ENCODE measurements at regions not wholly inside any gene's neighbourhood (a gene's known extent, or its start where the extent isn't known, plus 50 kb on each side); places are given as distances from the start of the nearest gene placed in this dataset.
"Not testable (repeated sequence)": the region's sequence is repeated elsewhere in the genome, so short reads cannot be mapped to it uniquely, and the experiment has no call there.

DNA sequence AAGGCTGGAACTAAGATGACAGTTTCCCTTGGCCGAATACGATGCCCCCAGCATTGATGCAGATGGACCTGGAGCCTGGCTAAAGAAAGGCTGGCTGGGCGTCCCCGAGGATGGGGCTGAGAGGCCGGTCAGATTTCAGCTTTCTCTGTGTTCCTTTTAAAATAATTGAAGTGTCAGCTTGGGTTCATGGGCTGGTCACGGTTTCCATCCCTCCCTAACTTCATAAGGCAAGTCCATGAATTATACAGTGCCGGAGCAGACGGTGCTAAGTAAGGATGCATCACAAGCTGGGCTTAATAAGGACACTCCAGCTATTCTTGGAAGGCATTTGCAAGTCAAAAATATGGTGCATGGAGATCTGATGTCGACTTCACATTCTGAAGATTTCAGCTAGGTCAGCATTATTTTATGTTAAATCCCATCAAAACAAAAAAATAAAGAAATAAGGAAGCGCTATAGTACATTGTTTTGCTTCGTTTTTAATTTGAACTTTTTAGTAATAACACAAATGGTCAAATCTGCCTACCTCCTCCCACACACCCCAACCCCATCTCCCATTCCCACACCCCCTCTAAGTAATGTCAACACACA lies 220.8 kb downstream of the RPLP1 start:
- Histone ChIP-seq H3K36me3 (no peaks in the 10 kb centered on the region), H3K4me3 (no peak overlapping the region), H3K4me1 (no peaks in the 10 kb centered on the region), H3K27me3 (no peaks in the 10 kb centered on the region), H3K27ac (no peak overlapping the region), H3K9me3 (no peaks in the 10 kb centered on the region)
- intact Hi-C loops (cut with DNase I; ENCODE audit: low total_unique reads) = no loop called here
- DNase-seq (ENCODE audit: low spot score in 2 of 2) = no peak
- no peak for TF ChIP-seq POLR2A (IDR thresholded peaks at IDR 0.05)
- no peak for TF ChIP-seq POLR2AphosphoS5 (IDR thresholded peaks at IDR 0.05)
- TF ChIP-seq, protein P1, sequence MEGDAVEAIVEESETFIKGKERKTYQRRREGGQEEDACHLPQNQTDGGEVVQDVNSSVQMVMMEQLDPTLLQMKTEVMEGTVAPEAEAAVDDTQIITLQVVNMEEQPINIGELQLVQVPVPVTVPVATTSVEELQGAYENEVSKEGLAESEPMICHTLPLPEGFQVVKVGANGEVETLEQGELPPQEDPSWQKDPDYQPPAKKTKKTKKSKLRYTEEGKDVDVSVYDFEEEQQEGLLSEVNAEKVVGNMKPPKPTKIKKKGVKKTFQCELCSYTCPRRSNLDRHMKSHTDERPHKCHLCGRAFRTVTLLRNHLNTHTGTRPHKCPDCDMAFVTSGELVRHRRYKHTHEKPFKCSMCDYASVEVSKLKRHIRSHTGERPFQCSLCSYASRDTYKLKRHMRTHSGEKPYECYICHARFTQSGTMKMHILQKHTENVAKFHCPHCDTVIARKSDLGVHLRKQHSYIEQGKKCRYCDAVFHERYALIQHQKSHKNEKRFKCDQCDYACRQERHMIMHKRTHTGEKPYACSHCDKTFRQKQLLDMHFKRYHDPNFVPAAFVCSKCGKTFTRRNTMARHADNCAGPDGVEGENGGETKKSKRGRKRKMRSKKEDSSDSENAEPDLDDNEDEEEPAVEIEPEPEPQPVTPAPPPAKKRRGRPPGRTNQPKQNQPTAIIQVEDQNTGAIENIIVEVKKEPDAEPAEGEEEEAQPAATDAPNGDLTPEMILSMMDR (IDR thresholded peaks at IDR 0.05) = no peak

DNA sequence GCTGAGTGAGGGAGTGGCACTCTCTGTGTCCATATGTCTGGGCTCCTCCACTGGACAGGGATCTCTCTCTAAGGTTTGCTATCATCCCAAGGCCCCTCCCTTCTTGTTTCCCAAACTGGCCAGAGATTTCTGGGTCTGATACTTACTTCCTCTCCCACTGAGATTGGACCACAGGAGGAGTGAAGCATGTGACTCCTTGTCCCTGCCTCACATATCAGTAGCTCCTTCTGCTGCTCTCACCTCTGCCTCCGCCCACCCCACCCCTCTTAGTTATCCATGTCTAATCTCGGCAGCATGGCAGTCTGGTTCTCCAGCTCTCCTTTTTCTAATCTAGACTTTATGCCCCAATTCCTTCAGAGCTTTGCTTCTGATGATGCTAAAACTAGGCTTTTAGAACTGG lies 223.1 kb downstream of the RPLP1 start:
- Histone ChIP-seq H3K9me3 (no peaks in the 10 kb centered on the region), H3K4me1 (no peaks in the 10 kb centered on the region), H3K27me3 (no peaks in the 10 kb centered on the region), H3K27ac (no peak overlapping the region), H3K4me3 (no peak overlapping the region), H3K36me3 (no peaks in the 10 kb centered on the region)
- TF ChIP-seq POLR2A (IDR thresholded peaks at IDR 0.05) (no peak), POLR2AphosphoS5 (IDR thresholded peaks at IDR 0.05) (no peak)
- TF ChIP-seq, protein P1 (IDR thresholded peaks at IDR 0.05) = no peak
- DNase-seq (ENCODE audit: low spot score in 2 of 2) = no peak
- intact Hi-C loops (cut with DNase I; ENCODE audit: low total_unique reads) = no loop called here

DNA sequence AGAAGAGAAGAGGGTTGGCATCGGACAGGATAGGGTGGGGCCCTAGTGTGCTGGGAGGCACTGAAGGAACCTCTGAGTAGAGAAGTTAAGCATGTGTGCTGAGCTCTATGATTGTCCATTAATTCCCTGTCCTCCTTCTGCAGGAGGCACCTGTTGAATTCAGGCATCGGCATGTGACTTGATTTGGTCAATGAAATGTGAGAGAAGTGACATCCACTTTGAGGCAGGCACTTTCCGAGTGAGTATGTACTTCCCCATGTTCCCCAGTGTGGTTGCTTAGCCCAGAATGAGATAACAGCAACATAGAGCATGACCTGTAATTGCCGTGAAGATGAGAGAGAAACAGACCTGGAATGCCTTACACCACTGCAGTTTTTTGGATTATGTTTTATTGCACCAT lies 224.8 kb downstream of the RPLP1 start:
- Histone ChIP-seq H3K27me3 (no peaks in the 10 kb centered on the region), H3K4me1 (no peaks in the 10 kb centered on the region), H3K36me3 (no peaks in the 10 kb centered on the region), H3K4me3 (no peak overlapping the region), H3K27ac (no peak overlapping the region), H3K9me3 (peaks cover 2 to 6% of the 10 kb centered on the region in 2 donors)
- TF ChIP-seq POLR2A (IDR thresholded peaks at IDR 0.05) = no peak
- TF ChIP-seq POLR2AphosphoS5 (IDR thresholded peaks at IDR 0.05) = no peak
- TF ChIP-seq, protein P1 (IDR thresholded peaks at IDR 0.05) = no peak
- DNase-seq (ENCODE audit: low spot score in 2 of 2) = no peak
- intact Hi-C loops (cut with DNase I; ENCODE audit: low total_unique reads) = no loop called here

DNA sequence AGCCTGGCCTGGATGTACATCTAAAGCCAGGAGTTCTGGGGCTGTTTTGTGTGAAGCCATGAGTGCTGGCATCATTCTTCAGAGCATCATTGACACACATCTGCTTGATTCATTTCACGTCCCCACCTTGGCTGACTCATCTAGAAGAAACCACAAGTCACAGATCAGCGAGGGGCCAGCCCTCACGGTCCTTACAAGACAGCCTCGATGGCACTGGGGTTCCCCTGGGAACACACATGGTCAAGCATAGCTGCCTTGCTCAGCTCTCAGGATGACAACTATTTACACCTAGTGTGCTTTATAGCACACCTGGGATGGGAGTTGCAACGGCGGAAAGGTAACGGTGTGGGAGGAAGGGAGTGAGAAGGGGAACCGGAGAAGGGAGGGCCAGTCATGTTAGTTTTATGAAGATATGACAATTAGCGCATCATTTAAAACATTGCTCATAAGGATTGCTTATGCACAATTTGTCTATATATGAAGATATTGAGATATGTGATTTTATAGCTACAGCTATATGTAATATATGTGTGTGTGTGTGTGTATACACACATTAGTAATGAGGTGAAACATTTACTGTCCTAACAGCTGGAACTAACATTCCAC lies 227.1 kb downstream of the RPLP1 start:
- H3K4me3 ChIP-seq = no peak overlapping the region
- no peaks in the 10 kb centered on the region for H3K36me3 ChIP-seq
- intact Hi-C loops (cut with DNase I; ENCODE audit: low total_unique reads) = no loop called here
- H3K4me1 ChIP-seq = no peaks in the 10 kb centered on the region
- no peak overlapping the region for H3K27ac ChIP-seq
- no peak for TF ChIP-seq POLR2A (IDR thresholded peaks at IDR 0.05)
- TF ChIP-seq, protein P1 (IDR thresholded peaks at IDR 0.05) = no peak
- TF ChIP-seq POLR2AphosphoS5 (IDR thresholded peaks at IDR 0.05) = no peak
- no peaks in the 10 kb centered on the region for H3K27me3 ChIP-seq
- peaks cover 6 to 14% of the 10 kb centered on the region in 2 donors for H3K9me3 ChIP-seq
- no peak for DNase-seq (ENCODE audit: low spot score in 2 of 2)

DNA sequence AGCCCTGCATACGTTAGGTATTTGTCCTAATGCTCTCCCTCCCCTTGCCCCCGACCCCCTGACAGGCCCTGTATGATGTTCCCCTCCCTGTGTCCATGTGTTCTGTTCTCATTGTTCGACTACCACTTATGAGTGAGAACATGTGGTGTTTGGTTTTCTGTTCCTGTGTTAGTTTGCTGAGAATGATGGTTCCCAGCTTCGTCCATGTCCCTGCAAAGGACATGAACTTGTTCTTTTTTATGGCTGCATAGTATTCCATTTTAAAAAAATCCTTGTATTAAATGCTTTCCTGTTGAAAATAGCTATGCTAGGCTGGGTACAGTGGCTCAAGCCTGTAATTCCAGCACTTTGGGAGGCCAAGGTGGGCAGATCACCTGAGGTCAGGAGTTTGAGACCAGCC lies 232.2 kb downstream of the RPLP1 start:
- intact Hi-C loops (cut with DNase I; ENCODE audit: low total_unique reads); H3K4me1 ChIP-seq; DNase-seq (ENCODE audit: low spot score in 2 of 2); H3K4me3 ChIP-seq; H3K27ac ChIP-seq; H3K27me3 ChIP-seq; H3K36me3 ChIP-seq: not testable (repeated sequence)
- H3K9me3 ChIP-seq = peaks cover 18 to 32% of the 10 kb centered on the region in 2 donors
